22Rv1 (cell line): ENCODE measurements at regions not wholly inside any gene's neighbourhood (a gene's known extent, or its start where the extent isn't known, plus 50 kb on each side); places are given as distances from the start of the nearest gene placed in this dataset.

Experiments
- ZFX ChIP-seq: fragments of 450-650 bp; IDR thresholded peaks from 2 replicates; pipeline ENCODE4 v1.6.1; 2017; ENCODE audit warnings: antibody characterized with exemption, borderline replicate concordance
- TF ChIP-seq, protein P1 (sequence below): fragments of 450-650 bp; IDR thresholded peaks from 2 replicates; pipeline ENCODE4 v1.5.1; 2017; ENCODE audit warnings: mild to moderate bottlenecking

- TF ChIP-seq, protein P1, sequence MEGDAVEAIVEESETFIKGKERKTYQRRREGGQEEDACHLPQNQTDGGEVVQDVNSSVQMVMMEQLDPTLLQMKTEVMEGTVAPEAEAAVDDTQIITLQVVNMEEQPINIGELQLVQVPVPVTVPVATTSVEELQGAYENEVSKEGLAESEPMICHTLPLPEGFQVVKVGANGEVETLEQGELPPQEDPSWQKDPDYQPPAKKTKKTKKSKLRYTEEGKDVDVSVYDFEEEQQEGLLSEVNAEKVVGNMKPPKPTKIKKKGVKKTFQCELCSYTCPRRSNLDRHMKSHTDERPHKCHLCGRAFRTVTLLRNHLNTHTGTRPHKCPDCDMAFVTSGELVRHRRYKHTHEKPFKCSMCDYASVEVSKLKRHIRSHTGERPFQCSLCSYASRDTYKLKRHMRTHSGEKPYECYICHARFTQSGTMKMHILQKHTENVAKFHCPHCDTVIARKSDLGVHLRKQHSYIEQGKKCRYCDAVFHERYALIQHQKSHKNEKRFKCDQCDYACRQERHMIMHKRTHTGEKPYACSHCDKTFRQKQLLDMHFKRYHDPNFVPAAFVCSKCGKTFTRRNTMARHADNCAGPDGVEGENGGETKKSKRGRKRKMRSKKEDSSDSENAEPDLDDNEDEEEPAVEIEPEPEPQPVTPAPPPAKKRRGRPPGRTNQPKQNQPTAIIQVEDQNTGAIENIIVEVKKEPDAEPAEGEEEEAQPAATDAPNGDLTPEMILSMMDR = no peak
- no peak for TF ChIP-seq ZFX
Measured at GRCh38 chr3:194865615-194866014, 179.9 kb downstream of the FAM43A start.
